GM10266 (cell line): ENCODE measurements at regions not wholly inside any gene's neighbourhood (a gene's known extent, or its start where the extent isn't known, plus 50 kb on each side); places are given as distances from the start of the nearest gene placed in this dataset.

Experiments used
- DNase-seq: peaks from one replicate; pipeline ENCODE4 v3.0.0; 2012; ENCODE audit errors: extremely low spot score
- CTCF ChIP-seq: IDR thresholded peaks from 2 replicates; pipeline ENCODE4 v1.5.1; 2012; ENCODE audit warnings: mild to moderate bottlenecking, low read depth; ENCODE audit not compliant: control insufficient read depth, insufficient read depth; ENCODE audit errors: missing control alignments

DNA sequence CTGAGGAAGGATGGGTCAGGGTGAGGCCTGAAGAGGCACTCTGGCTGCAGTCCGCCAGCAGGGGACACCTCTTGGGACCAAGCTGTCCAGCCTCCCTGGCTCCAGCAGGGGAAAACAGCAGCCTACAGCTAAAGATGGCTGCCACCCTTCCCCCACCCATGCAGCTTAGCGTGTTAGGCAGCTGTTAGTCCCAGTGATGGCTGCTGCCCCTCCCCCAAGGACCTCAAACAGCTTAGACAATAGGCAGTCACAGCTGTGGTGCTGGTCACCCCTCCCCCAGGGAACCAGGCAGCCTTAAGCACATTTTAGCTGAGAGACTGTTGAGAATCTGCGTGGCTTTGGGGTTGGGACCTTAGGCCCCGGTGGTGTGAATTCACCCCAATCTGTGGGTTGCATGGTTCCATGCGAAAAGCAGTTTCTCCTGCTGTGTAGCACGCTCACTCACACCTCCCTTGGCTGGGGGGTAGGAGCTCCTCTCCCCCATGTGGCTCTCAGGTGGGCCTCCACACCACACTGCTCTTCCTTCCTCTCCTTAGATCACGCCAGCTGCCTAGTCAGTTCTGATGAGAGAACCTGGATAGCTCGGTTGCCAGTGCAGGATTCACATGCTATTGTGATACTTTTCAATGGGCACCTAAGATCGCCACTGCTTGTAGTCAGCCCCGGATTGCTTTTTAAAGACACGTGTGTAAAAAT is 140.5 kb upstream of the CADPS start:
- TF ChIP-seq CTCF = no peak
- DNase-seq = no peak

DNA sequence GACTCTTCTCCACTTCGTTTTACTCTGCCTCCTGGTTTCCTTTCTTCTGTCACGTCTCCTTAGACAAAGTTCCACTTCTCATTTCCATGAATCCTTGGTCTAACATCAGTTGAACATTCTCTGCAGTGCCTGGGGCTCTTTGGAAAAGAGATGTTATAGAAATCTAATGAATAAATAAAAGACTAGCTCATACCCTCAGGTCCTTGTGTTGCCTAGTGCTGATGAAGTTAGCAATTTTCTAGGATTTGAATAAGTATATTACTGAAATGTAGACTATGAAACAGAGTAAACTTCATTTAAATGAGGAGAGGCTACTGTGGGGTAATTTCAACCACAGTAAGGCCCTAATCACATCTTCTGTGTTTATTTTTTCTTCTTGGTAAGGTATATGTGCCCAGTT is 146.9 kb upstream of the CADPS start:
- no peak for TF ChIP-seq CTCF
- DNase-seq = no peak

- TF ChIP-seq CTCF = no peak
- no peak for DNase-seq
Measured at GRCh38 chr3:63026722-63027121, 151.5 kb upstream of the CADPS start.

- no peak for DNase-seq
- TF ChIP-seq CTCF = no peak
Measured at GRCh38 chr3:63029326-63029725, 154.1 kb upstream of the CADPS start.

GRCh38 chr3:63029921-63030320 is 154.7 kb upstream of the CADPS start:
- no peak for TF ChIP-seq CTCF
- no peak for DNase-seq

- no peak for DNase-seq
- TF ChIP-seq CTCF = no peak
Measured at GRCh38 chr3:63030666-63031065, 155.4 kb upstream of the CADPS start.

GRCh38 chr3:63032881-63033280 is 157.7 kb upstream of the CADPS start:
- TF ChIP-seq CTCF = no peak
- DNase-seq = no peak
